Vagina (tissue), 2 donors: ENCODE measurements at regions not wholly inside any gene's neighbourhood (a gene's known extent, or its start where the extent isn't known, plus 50 kb on each side); places are given as distances from the start of the nearest gene placed in this dataset.

Experiments used
- POLR2AphosphoS5 ChIP-seq, 2 donors: sonication (generic); formaldehyde crosslinking; IDR thresholded peaks; one replicate each; pipeline ENCODE4 v1.9.0; 2017; ENCODE audit warnings: antibody characterized with exemption in 2 of 2, mild to moderate bottlenecking in 2 of 2, low read depth in 1 of 2; ENCODE audit not compliant: insufficient read depth in 1 of 2
- TF ChIP-seq, protein P1 (sequence below), 3 experiments: fragments of 450-650 bp in 2 of 3; fragments of 200-600 bp in 1 of 3; sonication (generic) in 1 of 3; IDR thresholded peaks; one replicate each; pipeline ENCODE4 v1.5.1; 2017 to 2019; ENCODE audit warnings: antibody characterized with exemption in 3 of 3, mild to moderate bottlenecking in 2 of 3, moderate library complexity in 2 of 3

DNA sequence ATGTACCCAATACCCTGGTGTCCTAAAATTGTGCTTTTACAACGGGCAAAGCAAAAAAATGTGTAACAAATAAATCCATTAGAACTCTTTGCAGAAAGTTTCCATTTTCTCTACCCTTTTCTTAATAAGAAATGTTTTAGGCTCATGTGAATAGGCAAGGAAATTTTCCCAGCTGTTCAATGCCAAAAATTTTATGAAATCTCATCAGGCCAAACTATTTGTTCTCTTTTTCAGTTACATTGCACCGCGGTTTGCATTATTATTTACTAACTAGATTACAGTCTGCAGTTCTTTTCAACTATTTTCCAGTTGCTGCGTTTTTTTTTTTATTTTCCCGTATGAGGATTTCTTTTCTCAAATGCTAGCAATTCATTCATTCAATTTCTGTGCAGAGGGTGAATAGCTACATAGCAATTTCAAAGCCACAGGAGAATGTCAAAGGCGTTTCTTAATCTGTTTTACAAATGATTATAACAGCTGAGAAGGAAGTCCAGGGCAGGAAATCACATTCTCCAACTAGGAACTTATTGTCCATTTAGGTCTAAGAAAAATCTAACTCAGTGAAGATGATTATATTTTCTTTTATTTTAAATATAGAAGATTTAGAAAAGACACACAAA is 367.5 kb upstream of the MMADHC start:
- TF ChIP-seq, protein P1, sequence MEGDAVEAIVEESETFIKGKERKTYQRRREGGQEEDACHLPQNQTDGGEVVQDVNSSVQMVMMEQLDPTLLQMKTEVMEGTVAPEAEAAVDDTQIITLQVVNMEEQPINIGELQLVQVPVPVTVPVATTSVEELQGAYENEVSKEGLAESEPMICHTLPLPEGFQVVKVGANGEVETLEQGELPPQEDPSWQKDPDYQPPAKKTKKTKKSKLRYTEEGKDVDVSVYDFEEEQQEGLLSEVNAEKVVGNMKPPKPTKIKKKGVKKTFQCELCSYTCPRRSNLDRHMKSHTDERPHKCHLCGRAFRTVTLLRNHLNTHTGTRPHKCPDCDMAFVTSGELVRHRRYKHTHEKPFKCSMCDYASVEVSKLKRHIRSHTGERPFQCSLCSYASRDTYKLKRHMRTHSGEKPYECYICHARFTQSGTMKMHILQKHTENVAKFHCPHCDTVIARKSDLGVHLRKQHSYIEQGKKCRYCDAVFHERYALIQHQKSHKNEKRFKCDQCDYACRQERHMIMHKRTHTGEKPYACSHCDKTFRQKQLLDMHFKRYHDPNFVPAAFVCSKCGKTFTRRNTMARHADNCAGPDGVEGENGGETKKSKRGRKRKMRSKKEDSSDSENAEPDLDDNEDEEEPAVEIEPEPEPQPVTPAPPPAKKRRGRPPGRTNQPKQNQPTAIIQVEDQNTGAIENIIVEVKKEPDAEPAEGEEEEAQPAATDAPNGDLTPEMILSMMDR (IDR thresholded peaks at IDR 0.05) = no peak
- no peak for TF ChIP-seq POLR2AphosphoS5 (IDR thresholded peaks at IDR 0.05; ENCODE audit: insufficient read depth in 1 of 2, low read depth in 1 of 2)
